HG02798 (cell line): ENCODE measurements at regions not wholly inside any gene's neighbourhood (a gene's known extent, or its start where the extent isn't known, plus 50 kb on each side); places are given as distances from the start of the nearest gene placed in this dataset.

Experiments
- ATAC-seq: cut with Tn5 transposase; IDR thresholded peaks from one replicate; pipeline ENCODE4 v1.9.1; 2021; ENCODE audit warnings: mild to moderate bottlenecking; ENCODE audit not compliant: unreplicated experiment, poor library complexity

GRCh38 chr3:99467420-99467819 lies 171.0 kb upstream of the COL8A1 start:
- no peak for ATAC-seq

DNA sequence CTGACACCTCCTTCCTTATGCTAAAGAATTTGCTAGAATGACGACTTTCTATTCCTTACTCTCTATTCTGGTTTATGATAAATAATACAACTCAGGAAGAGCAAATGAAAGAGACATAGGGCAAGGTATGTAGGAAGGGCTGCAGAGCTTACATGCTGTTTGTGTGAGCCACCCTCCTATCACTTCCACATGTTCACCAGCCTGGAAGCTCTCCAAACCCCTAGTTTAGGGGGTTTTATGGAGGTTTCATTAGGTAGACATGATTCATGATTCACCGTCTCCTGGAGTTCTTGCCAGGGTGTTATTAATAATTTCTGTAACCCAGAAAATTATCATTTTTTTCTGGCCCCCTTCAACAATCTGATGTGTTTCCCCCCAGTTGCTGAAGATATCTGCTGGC lies 172.1 kb upstream of the COL8A1 start:
- ATAC-seq, result no peak

DNA sequence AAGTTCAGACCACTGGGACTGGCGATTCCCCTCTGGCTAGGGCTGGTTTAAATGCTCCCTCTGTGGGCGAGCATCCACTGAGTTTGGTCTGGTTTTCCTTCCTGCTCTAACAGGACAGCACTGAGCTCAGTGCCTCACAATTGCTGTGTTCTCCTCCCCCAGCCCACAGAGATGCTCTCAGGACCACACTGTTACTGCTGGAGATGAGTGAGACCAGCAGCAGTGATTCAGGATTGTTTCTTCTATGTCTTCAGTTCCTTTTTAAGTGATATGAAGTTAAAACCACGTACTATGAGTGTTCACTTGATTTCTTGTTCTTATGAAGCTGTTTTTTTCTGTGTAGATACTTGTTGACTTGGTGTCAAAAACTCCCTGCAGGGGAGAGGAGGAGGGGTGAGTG lies 180.4 kb upstream of the COL8A1 start:
- ATAC-seq, result no peak

GRCh38 chr3:99442599-99442998 lies 195.8 kb upstream of the COL8A1 start:
- ATAC-seq, result no peak

DNA sequence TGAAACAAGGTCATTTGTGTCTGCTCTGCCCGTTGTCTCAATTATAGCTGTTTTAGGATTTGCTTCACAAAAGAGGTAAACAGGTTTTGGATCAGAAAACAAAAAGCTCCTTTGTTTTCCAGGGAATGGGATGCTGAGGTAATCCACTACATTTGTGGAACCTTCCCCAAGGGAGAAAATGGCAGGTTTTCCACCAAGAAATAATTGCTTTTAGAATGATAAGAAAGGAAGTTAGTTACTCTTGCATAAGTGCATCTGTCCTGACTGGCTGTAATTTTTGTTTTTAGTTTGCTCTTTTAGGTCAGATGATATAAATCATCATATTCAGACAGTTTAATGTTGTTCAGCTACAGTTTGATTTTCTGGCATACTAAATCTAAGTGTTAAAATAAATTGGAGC lies 198.5 kb upstream of the COL8A1 start:
- ATAC-seq, result no peak

- ATAC-seq, result no peak
These were observed 204.2 kb upstream of the COL8A1 start for GRCh38 chr3:99434190-99434589.

- ATAC-seq, result peak; percentile 70
These were observed 207.9 kb upstream of the COL8A1 start for GRCh38 chr3:99430348-99431134.

GRCh38 chr3:99429502-99429901 lies 208.9 kb upstream of the COL8A1 start:
- no peak for ATAC-seq

- ATAC-seq, result no peak
These were observed 212.5 kb upstream of the COL8A1 start for GRCh38 chr3:99425930-99426329.

GRCh38 chr3:99419116-99419515 lies 219.3 kb upstream of the COL8A1 start:
- no peak for ATAC-seq

GRCh38 chr3:99418709-99419108 lies 219.7 kb upstream of the COL8A1 start:
- peak; percentile 78 for ATAC-seq

DNA sequence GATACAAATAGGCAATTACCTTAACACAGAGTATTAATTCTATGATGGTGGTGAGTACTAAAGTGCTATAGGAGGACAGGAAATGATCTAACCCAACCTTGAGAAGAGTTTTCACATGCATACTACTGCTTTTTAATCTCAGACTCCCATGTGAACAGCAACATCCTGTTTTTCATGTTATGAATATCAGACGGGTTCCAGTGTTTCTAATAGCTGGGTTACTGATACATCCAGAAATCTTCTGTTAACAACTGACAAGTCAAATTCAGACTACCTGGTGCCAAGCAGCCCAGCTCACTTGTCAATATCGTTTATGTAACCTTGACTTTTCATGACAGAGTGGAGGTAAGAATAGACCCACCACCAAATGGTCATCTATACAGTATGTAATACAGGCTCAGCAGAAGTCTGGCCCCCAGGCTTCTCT lies 220.2 kb upstream of the COL8A1 start:
- peak; percentile 62 for ATAC-seq

- ATAC-seq, result no peak
These were observed 224.9 kb upstream of the COL8A1 start for GRCh38 chr3:99413504-99413903.

- ATAC-seq, result peak; percentile 72
These were observed 227.5 kb upstream of the COL8A1 start for GRCh38 chr3:99410789-99411311.

DNA sequence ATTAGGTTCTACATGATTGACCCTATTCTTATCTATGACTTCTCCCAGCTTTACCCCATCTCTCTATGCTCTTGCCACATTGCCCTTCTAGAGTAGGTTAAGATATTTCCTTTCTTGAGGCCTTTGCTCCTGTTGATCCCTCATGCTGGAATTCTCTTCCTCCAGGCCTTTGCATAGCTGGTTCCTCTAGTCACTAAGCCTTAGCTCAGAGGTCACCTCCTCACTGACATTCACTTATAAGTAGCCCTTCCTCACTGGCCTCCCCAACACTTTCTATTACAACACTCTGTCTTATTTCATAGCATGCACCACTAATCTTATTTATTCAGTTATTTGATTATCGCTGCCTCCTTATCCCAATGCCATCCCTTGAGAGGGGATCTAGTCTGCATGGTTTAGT lies 228.4 kb upstream of the COL8A1 start:
- no peak for ATAC-seq

DNA sequence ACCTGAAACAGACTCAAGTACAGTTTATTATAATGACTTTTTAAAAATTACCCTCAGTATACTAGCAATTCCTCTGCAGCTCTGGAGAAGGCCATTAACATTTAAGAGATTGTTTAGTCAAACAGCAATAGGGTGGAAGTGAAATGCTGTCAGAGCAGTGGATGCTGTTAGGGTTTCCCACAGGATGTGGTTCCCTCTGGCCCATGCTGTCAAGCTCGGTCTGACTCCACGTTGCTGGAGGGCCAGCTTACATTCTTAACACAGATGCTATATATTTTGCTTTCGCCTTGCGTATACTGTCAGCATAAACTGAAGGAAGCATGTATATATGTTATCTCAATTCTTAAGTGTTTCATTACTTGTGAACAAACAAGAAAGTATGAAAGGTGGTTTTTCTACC lies 231.1 kb upstream of the COL8A1 start:
- ATAC-seq, result no peak

DNA sequence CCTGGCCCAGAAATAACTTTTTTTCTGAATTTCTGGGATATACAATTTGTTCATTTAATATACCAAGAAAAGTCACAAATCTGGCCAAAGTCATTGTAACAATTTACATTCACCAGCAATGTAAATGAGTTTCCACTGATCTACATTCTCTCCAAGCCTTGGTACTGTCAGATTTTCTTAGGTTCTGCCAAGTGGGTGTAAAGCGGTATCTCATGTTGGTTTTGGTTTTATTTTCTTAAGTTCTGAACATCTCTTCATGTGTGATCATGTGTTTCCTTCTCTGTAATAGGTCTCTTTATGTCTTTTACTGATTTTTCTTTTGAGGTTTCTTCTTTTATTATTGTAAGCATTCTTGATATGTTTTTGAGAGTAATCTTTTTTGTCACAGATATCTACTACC lies 235.6 kb upstream of the COL8A1 start:
- ATAC-seq, result no peak

DNA sequence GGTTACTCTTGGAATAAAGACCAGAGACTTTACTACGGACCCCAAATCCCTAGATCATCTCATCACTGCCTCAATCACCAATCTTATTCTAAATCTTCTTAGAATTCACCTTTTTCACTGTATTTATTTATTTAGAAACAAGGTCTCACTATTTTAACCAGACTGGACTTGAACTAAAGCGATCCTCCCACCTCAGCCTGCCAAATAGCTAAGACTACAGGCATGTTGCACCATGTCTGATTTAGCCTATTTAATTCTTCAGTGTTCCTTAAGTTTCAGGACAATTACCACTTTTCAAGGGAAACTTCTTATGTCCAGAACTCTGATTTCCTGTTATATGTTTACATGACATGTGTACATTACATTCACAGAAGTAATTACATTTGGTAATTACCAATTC lies 238.0 kb upstream of the COL8A1 start:
- ATAC-seq, result no peak

GRCh38 chr3:99396651-99397275 lies 241.6 kb upstream of the COL8A1 start:
- no peak for ATAC-seq

DNA sequence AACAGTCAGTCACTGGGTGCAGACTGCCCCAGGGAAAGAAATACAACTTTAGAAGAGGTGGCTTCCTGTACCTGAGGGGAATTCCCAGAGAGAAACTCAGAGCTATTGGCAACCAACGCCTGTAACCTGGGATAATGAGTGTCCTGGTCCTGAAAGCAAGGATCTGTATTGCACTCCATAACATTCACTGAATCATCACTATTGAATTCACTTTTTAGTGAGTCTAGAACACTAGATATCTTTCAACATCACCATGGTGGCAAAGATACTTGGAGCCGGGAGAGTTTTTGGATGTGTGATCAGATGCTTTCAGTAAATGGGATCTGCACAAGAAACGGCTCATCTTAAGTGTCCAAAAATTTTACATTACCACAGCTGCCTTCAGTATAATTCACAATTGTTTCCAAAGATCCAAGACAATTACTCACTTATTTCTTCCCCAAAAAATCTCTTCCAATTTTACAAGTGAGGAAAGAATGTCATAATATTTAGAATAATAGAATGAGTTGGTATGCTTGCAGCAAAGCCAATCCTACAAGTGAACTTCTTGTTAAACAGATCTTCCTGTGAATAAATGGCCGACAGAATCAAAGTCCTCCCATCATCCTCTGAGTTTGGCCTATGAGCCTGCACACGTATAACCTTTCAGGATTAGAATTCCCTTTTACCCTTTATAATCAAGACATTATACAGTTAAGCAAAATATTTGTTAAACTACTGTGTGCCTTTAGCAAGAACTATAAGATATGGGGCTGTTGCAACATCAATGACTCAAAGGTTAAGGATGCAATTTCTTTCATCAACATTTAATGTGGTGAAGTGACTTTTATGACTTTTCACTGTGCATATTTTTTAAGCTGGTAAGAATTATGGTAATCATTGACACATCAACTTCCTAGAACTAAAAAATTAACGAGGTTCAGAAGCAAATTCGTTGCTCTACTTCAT lies 243.3 kb upstream of the COL8A1 start:
- ATAC-seq, result no peak

DNA sequence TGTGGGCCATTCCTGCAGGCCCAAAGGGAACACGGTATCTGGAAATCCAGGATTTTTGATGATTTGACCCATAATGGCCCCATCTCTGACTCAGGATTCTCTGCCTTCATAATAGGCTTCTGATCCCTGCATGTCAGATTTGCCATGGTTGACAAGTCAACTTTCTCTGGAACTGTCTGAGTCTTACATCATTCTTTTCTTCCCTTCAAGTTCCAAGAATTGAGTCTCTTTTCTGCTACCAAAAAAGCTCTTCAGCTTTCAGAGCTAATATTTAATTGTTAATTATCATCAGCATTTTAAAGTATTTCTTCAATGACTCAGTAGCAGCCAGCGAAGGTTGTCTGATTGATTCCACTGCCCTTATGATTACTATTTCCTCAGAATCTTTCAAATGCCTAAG lies 244.4 kb upstream of the COL8A1 start:
- ATAC-seq, result no peak
